Brain microvascular endothelial cell (primary cell): ENCODE measurements at regions not wholly inside any gene's neighbourhood (a gene's known extent, or its start where the extent isn't known, plus 50 kb on each side); places are given as distances from the start of the nearest gene placed in this dataset.

Experiments
- DNase-seq: peaks from one replicate; pipeline ENCODE4 v3.0.0-alpha.2; 2020
- H3K27ac ChIP-seq: fragments of 250-450 bp; sonication (Bioruptor Pico); 2 replicates; pipeline ENCODE4 v1.5.1; 2020; ENCODE audit warnings: mild to moderate bottlenecking, moderate library complexity
- H3K27me3 ChIP-seq: fragments of 250-450 bp; sonication (Bioruptor Pico); replicated peaks from 2 replicates; pipeline ENCODE4 v1.5.1; 2020; ENCODE audit warnings: mild to moderate bottlenecking
- H3K36me3 ChIP-seq: fragments of 250-450 bp; sonication (Bioruptor Pico); replicated peaks from 2 replicates; pipeline ENCODE4 v1.5.1; 2020; ENCODE audit warnings: mild to moderate bottlenecking
- H3K4me3 ChIP-seq: 2 replicates; pipeline ENCODE4 v1.5.1; 2011; ENCODE audit warnings: low read depth, mild to moderate bottlenecking, control low read depth, low read length, moderate library complexity
- in situ Hi-C: cut with HindIII; loops from 2 replicates; pipeline ENCODE4 v1.10.0; 2017; ENCODE audit warnings: low sequenced_read_pairs, low pct_ligation_motif_present
- TF ChIP-seq, protein P1 (sequence below): IDR thresholded peaks from 2 replicates; pipeline ENCODE4 v1.5.1; 2011; ENCODE audit warnings: low read depth, mild to moderate bottlenecking, moderate library complexity, low read length, control low read depth, inconsistent platforms; ENCODE audit errors: missing control alignments

DNA sequence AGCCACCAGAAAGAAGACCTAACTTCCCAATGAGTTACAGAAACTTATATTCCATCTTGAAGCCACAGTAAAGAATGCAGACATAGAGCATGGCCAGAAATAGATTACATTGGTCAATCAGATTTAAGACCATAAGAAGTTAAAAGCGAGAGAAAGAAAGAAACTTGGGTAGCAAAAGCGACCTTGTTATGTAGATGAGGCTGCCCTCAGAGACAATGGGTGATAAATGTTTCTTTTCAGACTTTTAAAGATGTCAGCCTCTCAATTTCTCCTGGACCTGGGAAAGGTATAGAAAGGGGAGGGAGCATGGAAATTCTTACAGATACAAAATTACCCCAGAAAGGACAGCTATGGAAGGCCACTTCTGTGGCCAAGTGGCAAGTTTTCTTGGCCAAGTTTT lies 732.6 kb upstream of the LUZP2 start:
- DNase-seq, result no peak
- TF ChIP-seq, protein P1, sequence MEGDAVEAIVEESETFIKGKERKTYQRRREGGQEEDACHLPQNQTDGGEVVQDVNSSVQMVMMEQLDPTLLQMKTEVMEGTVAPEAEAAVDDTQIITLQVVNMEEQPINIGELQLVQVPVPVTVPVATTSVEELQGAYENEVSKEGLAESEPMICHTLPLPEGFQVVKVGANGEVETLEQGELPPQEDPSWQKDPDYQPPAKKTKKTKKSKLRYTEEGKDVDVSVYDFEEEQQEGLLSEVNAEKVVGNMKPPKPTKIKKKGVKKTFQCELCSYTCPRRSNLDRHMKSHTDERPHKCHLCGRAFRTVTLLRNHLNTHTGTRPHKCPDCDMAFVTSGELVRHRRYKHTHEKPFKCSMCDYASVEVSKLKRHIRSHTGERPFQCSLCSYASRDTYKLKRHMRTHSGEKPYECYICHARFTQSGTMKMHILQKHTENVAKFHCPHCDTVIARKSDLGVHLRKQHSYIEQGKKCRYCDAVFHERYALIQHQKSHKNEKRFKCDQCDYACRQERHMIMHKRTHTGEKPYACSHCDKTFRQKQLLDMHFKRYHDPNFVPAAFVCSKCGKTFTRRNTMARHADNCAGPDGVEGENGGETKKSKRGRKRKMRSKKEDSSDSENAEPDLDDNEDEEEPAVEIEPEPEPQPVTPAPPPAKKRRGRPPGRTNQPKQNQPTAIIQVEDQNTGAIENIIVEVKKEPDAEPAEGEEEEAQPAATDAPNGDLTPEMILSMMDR, result no peak
- in situ Hi-C loops, result no loop called here
- Histone ChIP-seq H3K36me3 (no peaks in the 10 kb centered on the region), H3K27me3 (no peaks in the 10 kb centered on the region), H3K4me3 (no peak overlapping the region), H3K27ac (no peak overlapping the region)

DNA sequence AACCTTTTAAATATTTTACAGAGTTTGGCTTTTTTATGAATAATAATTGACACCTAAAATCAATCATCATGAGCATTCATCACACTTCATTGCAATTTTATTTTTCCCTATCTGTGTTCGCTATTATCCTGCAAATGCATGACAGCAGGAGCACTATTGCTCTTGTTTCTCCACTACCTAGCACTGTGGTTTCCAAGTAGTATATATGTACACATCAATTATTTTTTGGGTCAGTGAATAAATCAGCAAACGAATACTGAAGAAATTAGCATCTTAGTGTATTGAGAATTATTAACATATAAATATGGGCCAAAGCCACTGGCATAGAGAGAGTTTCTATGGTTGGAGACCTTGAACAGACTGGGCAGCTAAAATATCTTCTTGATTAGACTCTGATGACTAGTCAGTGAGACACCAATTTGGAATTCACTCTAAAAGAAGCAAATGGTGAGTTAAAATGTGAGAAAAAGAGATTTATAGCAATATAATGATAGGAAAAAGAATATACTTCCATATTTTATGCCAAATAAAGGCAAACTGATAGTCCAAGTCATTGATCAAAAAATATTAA lies 731.1 kb upstream of the LUZP2 start:
- Histone ChIP-seq H3K36me3 (no peaks in the 10 kb centered on the region), H3K4me3 (no peak overlapping the region), H3K27me3 (no peaks in the 10 kb centered on the region), H3K27ac (peak overlapping the region; percentile 27)
- peak; percentile 35 for DNase-seq
- TF ChIP-seq, protein P1, result no peak
- in situ Hi-C loops, result no loop called here

GRCh38 chr11:23767576-23767975 lies 729.3 kb upstream of the LUZP2 start:
- H3K27ac ChIP-seq, result no peak overlapping the region
- TF ChIP-seq, protein P1, result no peak
- DNase-seq, result peak; percentile 67
- no peaks in the 10 kb centered on the region for H3K36me3 ChIP-seq
- H3K4me3 ChIP-seq, result no peak overlapping the region
- in situ Hi-C loops, result no loop called here
- no peaks in the 10 kb centered on the region for H3K27me3 ChIP-seq

- H3K27ac ChIP-seq, result no peak overlapping the region
- H3K4me3 ChIP-seq, result no peak overlapping the region
- H3K27me3 ChIP-seq, result no peaks in the 10 kb centered on the region
- no peak for DNase-seq
- in situ Hi-C loops, result no loop called here
- TF ChIP-seq, protein P1, result no peak
- no peaks in the 10 kb centered on the region for H3K36me3 ChIP-seq
These were observed 727.6 kb upstream of the LUZP2 start for GRCh38 chr11:23769214-23769613.

GRCh38 chr11:23772081-23772480 lies 724.8 kb upstream of the LUZP2 start:
- DNase-seq, result no peak
- Histone ChIP-seq H3K36me3 (no peaks in the 10 kb centered on the region), H3K4me3 (no peak overlapping the region), H3K27ac (no peak overlapping the region), H3K27me3 (no peaks in the 10 kb centered on the region)
- TF ChIP-seq, protein P1, result no peak
- in situ Hi-C loops, result no loop called here

DNA sequence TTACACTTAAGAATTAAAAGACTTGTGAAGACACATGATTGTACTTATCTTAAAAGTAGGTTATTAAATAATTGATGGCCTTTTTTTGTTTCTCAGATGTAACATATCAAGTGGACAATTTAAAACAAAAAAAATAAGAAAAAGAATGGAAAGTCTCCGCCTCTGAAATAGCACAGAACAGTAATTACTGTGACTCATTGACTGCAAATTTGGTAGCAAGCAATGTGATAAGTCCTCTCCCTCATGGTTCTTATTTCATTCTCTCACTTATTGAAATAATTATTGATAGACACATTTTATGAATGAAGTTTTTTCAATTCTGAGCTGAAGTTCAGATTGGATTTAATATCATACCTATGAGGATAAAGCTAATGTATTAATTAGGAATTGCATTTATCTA lies 717.9 kb upstream of the LUZP2 start:
- H3K27me3 ChIP-seq, result no peaks in the 10 kb centered on the region
- no peaks in the 10 kb centered on the region for H3K36me3 ChIP-seq
- in situ Hi-C loops, result no loop called here
- no peak for DNase-seq
- H3K27ac ChIP-seq, result no peak overlapping the region
- TF ChIP-seq, protein P1, result no peak
- no peak overlapping the region for H3K4me3 ChIP-seq
